ENCODE measurements at regions not wholly inside any gene's neighbourhood (a gene's known extent, or its start where the extent isn't known, plus 50 kb on each side); places are given as distances from the start of the nearest gene placed in this dataset.

- no peaks in the 10 kb centered on the region for H3K4me1 Mint-ChIP-seq (ENCODE audit: low read depth)
- H3K36me3 Mint-ChIP-seq (ENCODE audit: low read depth): no peaks in the 10 kb centered on the region
- ATAC-seq (ENCODE audit: poor library complexity) (no peak), DNase-seq (no peak)
- POLR2A ChIA-PET: no interaction called here
- no peak overlapping the region for H3K27ac Mint-ChIP-seq
- no peak overlapping the region for H3K4me3 ChIP-seq (ENCODE audit: low read length)
- CTCF ChIA-PET: no interaction called here
- no peaks in the 10 kb centered on the region for H3K36me3 ChIP-seq (ENCODE audit: insufficient read depth, low read length)
- intact Hi-C loops (cut with DNase I, micrococcal nuclease): no loop called here
- H3K9me3 Mint-ChIP-seq: peaks cover 3% of the 10 kb centered on the region
- no peak overlapping the region for H3K4me3 Mint-ChIP-seq
- no peaks in the 10 kb centered on the region for H3K27me3 ChIP-seq (ENCODE audit: control insufficient read depth in 1 of 2, insufficient read depth in 2 of 2, low read length in 2 of 2)
- no peak overlapping the region for H3K27ac ChIP-seq (ENCODE audit: low read depth in 1 of 2, low read length in 2 of 2)
- no peaks in the 10 kb centered on the region for H3K4me1 ChIP-seq (ENCODE audit: insufficient read depth, low read length)
- H3K27me3 Mint-ChIP-seq: no peaks in the 10 kb centered on the region
- no peak for TF ChIP-seq CTCF (IDR thresholded peaks at IDR 0.05)
- peaks cover 0 to 3% of the 10 kb centered on the region in 2 experiments for H3K9me3 ChIP-seq (ENCODE audit: control insufficient read depth in 1 of 2, insufficient read depth in 1 of 2, low read length in 2 of 2)
Observed at GRCh38 chr3:166275024-166275390, 437.8 kb upstream of the BCHE start.

GRCh38 chr3:166274351-166275023, 437.3 kb upstream of the BCHE start:
- H3K27ac Mint-ChIP-seq: no peak overlapping the region
- POLR2A ChIA-PET: no interaction called here
- H3K4me3 Mint-ChIP-seq: no peak overlapping the region
- H3K36me3 Mint-ChIP-seq (ENCODE audit: low read depth): no peaks in the 10 kb centered on the region
- H3K27ac ChIP-seq (ENCODE audit: low read depth in 1 of 2, low read length in 2 of 2): no peak overlapping the region
- no peak overlapping the region for H3K4me3 ChIP-seq (ENCODE audit: low read length)
- peaks cover 0 to 3% of the 10 kb centered on the region in 2 experiments for H3K9me3 ChIP-seq (ENCODE audit: control insufficient read depth in 1 of 2, insufficient read depth in 1 of 2, low read length in 2 of 2)
- DNase-seq (no peak), ATAC-seq (ENCODE audit: poor library complexity) (no peak)
- H3K27me3 Mint-ChIP-seq: no peaks in the 10 kb centered on the region
- no peak for TF ChIP-seq CTCF (IDR thresholded peaks at IDR 0.05)
- H3K9me3 Mint-ChIP-seq: peaks cover 3% of the 10 kb centered on the region
- no peaks in the 10 kb centered on the region for H3K27me3 ChIP-seq (ENCODE audit: control insufficient read depth in 1 of 2, insufficient read depth in 2 of 2, low read length in 2 of 2)
- H3K4me1 ChIP-seq (ENCODE audit: insufficient read depth, low read length): no peaks in the 10 kb centered on the region
- CTCF ChIA-PET: no interaction called here
- H3K4me1 Mint-ChIP-seq (ENCODE audit: low read depth): no peaks in the 10 kb centered on the region
- H3K36me3 ChIP-seq (ENCODE audit: insufficient read depth, low read length): no peaks in the 10 kb centered on the region
- intact Hi-C loops (cut with DNase I, micrococcal nuclease): no loop called here

GRCh38 chr3:166270429-166270828, 433.2 kb upstream of the BCHE start:
- ATAC-seq (ENCODE audit: poor library complexity): no peak

More at GRCh38 chr3:166270429-166270828, 433.2 kb upstream of the BCHE start:
- Histone ChIP-seq H3K27me3 (ENCODE audit: control insufficient read depth in 1 of 2, insufficient read depth in 2 of 2, low read length in 2 of 2) (no peaks in the 10 kb centered on the region), H3K27ac (ENCODE audit: low read depth in 1 of 2, low read length in 2 of 2) (no peak overlapping the region), H3K9me3 (ENCODE audit: control insufficient read depth in 1 of 2, insufficient read depth in 1 of 2, low read length in 2 of 2) (peaks cover 0 to 3% of the 10 kb centered on the region in 2 experiments), H3K4me3 (ENCODE audit: low read length) (no peak overlapping the region), H3K4me1 (ENCODE audit: insufficient read depth, low read length) (no peaks in the 10 kb centered on the region), H3K36me3 (ENCODE audit: insufficient read depth, low read length) (no peaks in the 10 kb centered on the region)
- no peak for DNase-seq
- Mint-ChIP-seq H3K9me3 (peaks cover 3% of the 10 kb centered on the region), H3K4me1 (ENCODE audit: low read depth) (no peaks in the 10 kb centered on the region), H3K27ac (no peak overlapping the region), H3K4me3 (no peak overlapping the region), H3K27me3 (no peaks in the 10 kb centered on the region), H3K36me3 (ENCODE audit: low read depth) (no peaks in the 10 kb centered on the region)
- no peak for TF ChIP-seq CTCF (IDR thresholded peaks at IDR 0.05)
- CTCF ChIA-PET: no interaction called here
- intact Hi-C loops (cut with DNase I, micrococcal nuclease): no loop called here
- POLR2A ChIA-PET: no interaction called here

Data from CD4-positive, alpha-beta T cell (primary cell).